Peyer's patch (tissue), 4 donors: ENCODE measurements at regions not wholly inside any gene's neighbourhood (a gene's known extent, or its start where the extent isn't known, plus 50 kb on each side); places are given as distances from the start of the nearest gene placed in this dataset.

Experiments used
- CTCF ChIP-seq, 6 experiments: fragments of 450-650 bp in 4 of 6; fragments of 200-600 bp in 2 of 6; sonication (generic) in 1 of 6; IDR thresholded peaks; one replicate each; pipeline ENCODE4 v1.5.1; 2017 to 2019; ENCODE audit warnings: antibody characterized with exemption in 6 of 6, mild to moderate bottlenecking in 3 of 6, moderate library complexity in 1 of 6
- POLR2A ChIP-seq, 2 donors: fragments of 450-650 bp; IDR thresholded peaks; one replicate each; pipeline ENCODE4 v1.5.1; 2017; ENCODE audit warnings: antibody characterized with exemption in 2 of 2, mild to moderate bottlenecking in 2 of 2, moderate library complexity in 2 of 2

GRCh38 chr6:170137176-170137891 lies 153.5 kb downstream of the DLL1 start:
- TF ChIP-seq CTCF (IDR thresholded peaks at IDR 0.05) (no peak), POLR2A (IDR thresholded peaks at IDR 0.05) (no peak)
